Activated naive CD8-positive, alpha-beta T cell treated with anti-CD3 and anti-CD28 coated beads, Interleukin-2, amount 10 ng/mL, durations not matched to agents 7 days and 5 days (primary cell): ENCODE measurements at regions not wholly inside any gene's neighbourhood (a gene's known extent, or its start where the extent isn't known, plus 50 kb on each side); places are given as distances from the start of the nearest gene placed in this dataset.
"Not testable (repeated sequence)": the region's sequence is repeated elsewhere in the genome, so short reads cannot be mapped to it uniquely, and the experiment has no call there.

Experiments used
- ATAC-seq: fragments of 150-1000 bp; cut with Tn5 transposase; one replicate; pipeline ENCODE4 v1.10.0; 2021; ENCODE audit warnings: low read depth, moderate library complexity
- POLR2A ChIA-PET: fragments of 350-600 bp; sonication (Branson Sonifier 250); formaldehyde crosslinking; loops from one replicate; lab custom pipeline; 2021; ENCODE audit warnings: antibody characterized with exemption; lab: Charles Lee
- DNase-seq: peaks from one replicate; pipeline ENCODE4 v3.0.0; 2021
- H3K27ac Mint-ChIP-seq: one replicate; pipeline ENCODE4 v1.8.0; 2022; ENCODE audit warnings: mild to moderate bottlenecking, mixed read lengths
- H3K27me3 Mint-ChIP-seq: one replicate; pipeline ENCODE4 v1.8.0; 2022; ENCODE audit warnings: mild to moderate bottlenecking, moderate library complexity, mixed read lengths
- H3K36me3 Mint-ChIP-seq: one replicate; pipeline ENCODE4 v1.8.0; 2021; ENCODE audit warnings: mild to moderate bottlenecking, mixed read lengths
- H3K4me1 Mint-ChIP-seq: one replicate; pipeline ENCODE4 v1.8.0; 2021; ENCODE audit warnings: mixed read lengths
- H3K4me3 Mint-ChIP-seq: one replicate; pipeline ENCODE4 v1.8.0; 2022; ENCODE audit warnings: mild to moderate bottlenecking, moderate library complexity, mixed read lengths
- H3K9me3 Mint-ChIP-seq: one replicate; pipeline ENCODE4 v1.8.0; 2021; ENCODE audit warnings: mixed read lengths

- Mint-ChIP-seq H3K36me3 (no peaks in the 10 kb centered on the region), H3K4me1 (no peaks in the 10 kb centered on the region), H3K4me3 (no peak overlapping the region), H3K27me3 (no peaks in the 10 kb centered on the region), H3K27ac (no peak overlapping the region), H3K9me3 (no peaks in the 10 kb centered on the region)
- ATAC-seq (no peak), DNase-seq (no peak)
- POLR2A ChIA-PET: no interaction called here
Measured at GRCh38 chr11:23836981-23837380, 659.9 kb upstream of the LUZP2 start.

GRCh38 chr11:23840872-23841271 lies 656.0 kb upstream of the LUZP2 start:
- Mint-ChIP-seq H3K36me3 (no peaks in the 10 kb centered on the region), H3K4me1 (no peaks in the 10 kb centered on the region), H3K27me3 (no peaks in the 10 kb centered on the region), H3K9me3 (no peaks in the 10 kb centered on the region), H3K4me3 (no peak overlapping the region), H3K27ac (no peak overlapping the region)
- ATAC-seq: no peak
- POLR2A ChIA-PET: no interaction called here
- DNase-seq: no peak

- Mint-ChIP-seq H3K36me3 (no peaks in the 10 kb centered on the region), H3K4me3 (no peak overlapping the region), H3K27me3 (no peaks in the 10 kb centered on the region), H3K9me3 (peaks cover 2% of the 10 kb centered on the region), H3K27ac (no peak overlapping the region), H3K4me1 (no peaks in the 10 kb centered on the region)
- no peak for ATAC-seq
- POLR2A ChIA-PET: no interaction called here
- no peak for DNase-seq
Measured at GRCh38 chr11:23846902-23847422, 649.9 kb upstream of the LUZP2 start.

GRCh38 chr11:23851216-23851615 lies 645.6 kb upstream of the LUZP2 start:
- DNase-seq (no peak), ATAC-seq (no peak)
- Mint-ChIP-seq H3K4me1 (no peaks in the 10 kb centered on the region), H3K27ac (no peak overlapping the region), H3K4me3 (no peak overlapping the region), H3K9me3 (peaks cover 2% of the 10 kb centered on the region), H3K36me3 (no peaks in the 10 kb centered on the region), H3K27me3 (no peaks in the 10 kb centered on the region)
- POLR2A ChIA-PET: no interaction called here

DNA sequence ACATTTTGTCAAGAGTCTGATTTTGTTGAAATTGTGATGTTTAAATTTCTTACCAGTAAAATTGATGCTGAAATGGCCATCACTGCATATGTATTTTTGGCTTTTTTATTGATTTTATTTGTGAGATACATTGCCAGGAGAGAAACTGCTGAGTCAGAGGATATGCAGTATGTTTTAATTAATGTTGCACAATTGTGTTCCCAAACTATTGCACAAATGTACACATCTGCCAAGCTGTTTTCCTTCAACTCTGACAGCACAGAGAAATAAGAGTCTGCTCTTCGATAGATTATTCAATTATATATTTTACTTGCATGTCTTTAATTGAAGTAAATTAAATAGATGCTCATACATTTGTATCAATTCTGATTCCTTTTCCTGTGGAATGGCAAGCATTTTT lies 640.2 kb upstream of the LUZP2 start:
- Mint-ChIP-seq H3K27me3 (no peaks in the 10 kb centered on the region), H3K4me1 (no peaks in the 10 kb centered on the region), H3K9me3 (no peaks in the 10 kb centered on the region), H3K27ac (no peak overlapping the region), H3K4me3 (no peak overlapping the region), H3K36me3 (no peaks in the 10 kb centered on the region)
- POLR2A ChIA-PET: no interaction called here
- ATAC-seq: no peak
- no peak for DNase-seq

DNA sequence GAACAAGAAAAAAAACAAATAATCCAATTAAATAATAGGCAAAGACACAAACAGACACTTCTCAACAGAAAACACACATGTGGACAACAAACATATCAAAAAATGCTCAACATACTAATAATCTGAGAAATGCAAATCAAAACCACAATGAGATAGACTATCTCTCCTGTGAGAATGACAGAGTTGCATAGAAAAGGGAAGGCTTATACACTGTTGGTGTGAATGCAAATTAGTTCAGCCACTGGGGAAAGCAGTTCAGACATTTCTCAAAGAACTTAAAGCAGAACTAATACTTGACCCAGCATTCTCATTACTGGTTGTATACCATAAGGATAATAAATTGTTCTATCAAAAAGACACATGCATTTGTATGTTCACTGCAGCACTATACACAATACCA lies 637.8 kb upstream of the LUZP2 start:
- Mint-ChIP-seq H3K9me3 (no peaks in the 10 kb centered on the region), H3K36me3 (no peaks in the 10 kb centered on the region), H3K4me3 (no peak overlapping the region), H3K27me3 (no peaks in the 10 kb centered on the region), H3K27ac (no peak overlapping the region), H3K4me1 (no peaks in the 10 kb centered on the region)
- no peak for DNase-seq
- no peak for ATAC-seq
- POLR2A ChIA-PET: no interaction called here

- POLR2A ChIA-PET: no interaction called here
- no peak overlapping the region for H3K27ac Mint-ChIP-seq
- ATAC-seq: no peak
Measured at GRCh38 chr11:23861615-23862014, 635.2 kb upstream of the LUZP2 start.

GRCh38 chr11:23865341-23865975 lies 631.4 kb upstream of the LUZP2 start:
- no peaks in the 10 kb centered on the region for H3K36me3 Mint-ChIP-seq
- no peak overlapping the region for H3K27ac Mint-ChIP-seq
- ATAC-seq (no peak), DNase-seq (no peak)
- no peak overlapping the region for H3K4me3 Mint-ChIP-seq
- POLR2A ChIA-PET: no interaction called here
- no peaks in the 10 kb centered on the region for H3K27me3 Mint-ChIP-seq
- no peaks in the 10 kb centered on the region for H3K4me1 Mint-ChIP-seq
- peaks cover 3% of the 10 kb centered on the region for H3K9me3 Mint-ChIP-seq

More at GRCh38 chr11:23861615-23862014, 635.2 kb upstream of the LUZP2 start:
- no peak for DNase-seq
- Mint-ChIP-seq H3K4me1 (no peaks in the 10 kb centered on the region), H3K4me3 (no peak overlapping the region), H3K27me3 (no peaks in the 10 kb centered on the region), H3K36me3 (no peaks in the 10 kb centered on the region), H3K9me3 (no peaks in the 10 kb centered on the region)

DNA sequence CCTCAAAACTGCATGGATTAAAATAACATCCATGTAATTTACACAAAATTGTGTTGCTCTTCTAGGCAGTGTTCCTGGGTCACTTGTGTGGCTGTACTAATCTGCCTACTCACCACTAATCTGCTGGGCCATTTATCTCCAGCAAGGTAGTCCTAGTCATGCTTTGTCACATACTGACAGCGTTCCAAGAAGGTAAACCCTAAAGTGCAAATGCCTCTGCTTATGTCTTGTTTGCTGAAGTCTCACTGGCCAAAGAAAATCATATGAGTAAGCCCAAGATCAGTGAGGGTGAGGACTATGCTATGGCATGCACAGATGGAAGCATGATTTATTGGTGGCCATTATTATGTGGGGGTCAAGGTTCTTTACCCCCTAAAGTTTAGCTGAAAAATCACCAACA lies 630.2 kb upstream of the LUZP2 start:
- peaks cover 7% of the 10 kb centered on the region for H3K9me3 Mint-ChIP-seq
- DNase-seq: no peak
- no peaks in the 10 kb centered on the region for H3K36me3 Mint-ChIP-seq
- POLR2A ChIA-PET: no interaction called here
- ATAC-seq: no peak
- no peak overlapping the region for H3K4me3 Mint-ChIP-seq
- no peaks in the 10 kb centered on the region for H3K4me1 Mint-ChIP-seq
- no peaks in the 10 kb centered on the region for H3K27me3 Mint-ChIP-seq
- H3K27ac Mint-ChIP-seq: no peak overlapping the region

DNA sequence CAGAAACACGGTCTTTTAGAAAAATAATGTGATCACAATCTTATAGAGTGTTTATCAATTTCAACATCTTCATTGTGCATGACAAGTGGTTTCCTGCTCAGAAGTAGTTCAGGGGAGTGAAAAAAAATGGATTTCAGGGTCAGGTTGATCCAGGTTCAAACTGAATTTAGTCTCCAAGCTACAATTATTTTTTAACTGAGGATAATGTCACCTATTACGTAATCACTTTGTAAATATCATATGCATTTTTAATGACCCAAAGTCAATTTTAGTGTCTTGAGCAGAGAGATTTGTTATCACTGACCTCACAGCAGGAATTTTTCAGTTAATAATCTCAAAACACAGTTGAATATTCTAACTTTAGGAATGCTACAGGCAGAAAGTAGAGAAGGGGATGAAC lies 627.2 kb upstream of the LUZP2 start:
- DNase-seq (no peak), ATAC-seq (no peak)
- Mint-ChIP-seq H3K4me3 (no peak overlapping the region), H3K36me3 (no peaks in the 10 kb centered on the region), H3K27ac (no peak overlapping the region), H3K4me1 (no peaks in the 10 kb centered on the region), H3K27me3 (no peaks in the 10 kb centered on the region), H3K9me3 (peaks cover 7% of the 10 kb centered on the region)
- POLR2A ChIA-PET: no interaction called here

DNA sequence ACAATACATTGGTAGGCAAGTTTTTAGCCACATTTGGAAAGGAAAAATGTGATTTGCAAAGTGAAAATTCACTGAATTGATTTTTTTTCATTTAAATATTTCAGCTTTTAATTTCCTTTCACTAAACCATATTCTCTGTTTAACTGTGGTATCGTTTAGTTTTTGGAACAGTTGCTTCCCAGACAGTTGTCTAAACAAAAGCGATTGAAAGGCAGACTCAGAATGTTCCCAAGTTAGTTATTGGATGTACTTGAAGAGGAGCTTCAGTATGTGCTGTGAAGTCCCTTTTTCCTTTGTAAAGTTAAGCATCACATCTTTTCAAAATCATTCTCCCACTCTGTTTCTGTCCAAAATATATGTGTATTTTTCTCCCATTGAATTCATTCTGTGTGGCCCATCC lies 623.4 kb upstream of the LUZP2 start:
- H3K27me3 Mint-ChIP-seq: no peaks in the 10 kb centered on the region
- POLR2A ChIA-PET: no interaction called here
- DNase-seq (no peak), ATAC-seq (no peak)
- no peak overlapping the region for H3K27ac Mint-ChIP-seq
- no peaks in the 10 kb centered on the region for H3K36me3 Mint-ChIP-seq
- H3K4me1 Mint-ChIP-seq: no peaks in the 10 kb centered on the region
- H3K4me3 Mint-ChIP-seq: no peak overlapping the region
- H3K9me3 Mint-ChIP-seq: peaks cover 11% of the 10 kb centered on the region

DNA sequence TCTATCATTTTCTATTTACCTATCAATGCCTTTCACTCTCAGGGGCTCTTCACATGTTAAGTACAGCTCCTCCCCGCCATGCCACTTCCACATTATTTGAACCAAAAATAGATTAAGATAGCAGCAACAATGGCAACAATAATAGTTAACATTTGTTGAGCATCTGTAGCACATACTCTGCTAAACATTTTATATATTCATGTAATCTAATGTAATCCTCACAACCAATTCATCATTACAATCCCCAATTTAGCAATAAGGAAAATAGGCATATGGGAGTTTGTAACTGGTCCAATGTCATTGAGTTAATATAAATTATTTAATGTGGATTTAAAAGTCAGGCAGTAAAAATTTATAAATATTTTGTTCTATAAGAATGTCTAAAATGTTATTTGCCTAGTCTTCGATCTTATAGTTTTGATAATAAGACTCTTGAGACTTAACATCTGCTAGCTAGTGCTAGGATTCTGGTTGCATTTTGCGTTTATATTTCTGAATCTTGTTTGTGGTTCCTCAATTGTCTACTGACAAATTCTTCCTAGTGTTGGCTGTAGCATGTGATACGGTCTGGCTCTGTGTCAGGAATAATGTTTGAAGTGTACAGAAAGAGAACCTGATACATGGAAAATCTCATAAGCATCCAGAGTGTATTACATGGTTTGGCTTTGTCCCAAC lies 621.5 kb upstream of the LUZP2 start:
- Mint-ChIP-seq H3K36me3 (no peaks in the 10 kb centered on the region), H3K9me3 (peaks cover 8% of the 10 kb centered on the region), H3K4me3 (no peak overlapping the region), H3K27ac (no peak overlapping the region), H3K27me3 (no peaks in the 10 kb centered on the region), H3K4me1 (no peaks in the 10 kb centered on the region)
- ATAC-seq: no peak
- DNase-seq: no peak
- POLR2A ChIA-PET: no interaction called here

- H3K4me3 Mint-ChIP-seq, H3K9me3 Mint-ChIP-seq, POLR2A ChIA-PET, H3K4me1 Mint-ChIP-seq, H3K27ac Mint-ChIP-seq, H3K36me3 Mint-ChIP-seq, H3K27me3 Mint-ChIP-seq, DNase-seq, ATAC-seq: not testable (repeated sequence)
Measured at GRCh38 chr11:23883426-23884048, 613.3 kb upstream of the LUZP2 start.

- no peak for ATAC-seq
- H3K36me3 Mint-ChIP-seq: no peaks in the 10 kb centered on the region
- no peaks in the 10 kb centered on the region for H3K4me1 Mint-ChIP-seq
- no peaks in the 10 kb centered on the region for H3K27me3 Mint-ChIP-seq
- H3K4me3 Mint-ChIP-seq: no peak overlapping the region
- no peak for DNase-seq
- no peak overlapping the region for H3K27ac Mint-ChIP-seq
- POLR2A ChIA-PET: no interaction called here
- H3K9me3 Mint-ChIP-seq: peaks cover 9% of the 10 kb centered on the region
Measured at GRCh38 chr11:23884341-23884740, 612.5 kb upstream of the LUZP2 start.
